Endometrium (tissue), 2 donors: ENCODE measurements at regions not wholly inside any gene's neighbourhood (a gene's known extent, or its start where the extent isn't known, plus 50 kb on each side); places are given as distances from the start of the nearest gene placed in this dataset.
"Not testable (repeated sequence)": the region's sequence is repeated elsewhere in the genome, so short reads cannot be mapped to it uniquely, and the experiment has no call there.

Source experiments
- FAIRE-seq: peaks from 2 replicates; lab custom pipeline; 2012; peaks lifted over from hg19 to GRCh38; lab: Jason Lieb, UNC
- donor health status: control.
- donor health status: control.

DNA sequence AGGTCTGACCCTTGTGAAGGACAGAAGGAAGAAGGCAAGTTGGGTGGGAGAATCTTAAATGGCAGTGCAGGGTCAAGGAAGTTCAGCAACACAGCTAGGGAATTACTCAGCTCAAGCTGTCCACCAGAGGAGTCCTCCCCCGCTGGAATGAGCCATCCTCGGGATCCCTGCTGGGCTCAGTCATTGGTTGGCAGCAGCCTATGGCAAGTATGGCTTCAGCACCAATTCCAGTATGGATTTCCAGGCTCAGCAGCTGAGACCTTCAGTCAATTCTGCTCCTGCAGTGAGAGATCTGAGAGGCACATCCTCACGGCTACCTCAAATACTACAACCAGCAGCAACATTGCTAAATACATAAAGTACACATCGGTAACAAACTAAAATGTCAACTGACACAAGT lies 280.6 kb upstream of the PIK3R1 start:
- FAIRE-seq = no peak

DNA sequence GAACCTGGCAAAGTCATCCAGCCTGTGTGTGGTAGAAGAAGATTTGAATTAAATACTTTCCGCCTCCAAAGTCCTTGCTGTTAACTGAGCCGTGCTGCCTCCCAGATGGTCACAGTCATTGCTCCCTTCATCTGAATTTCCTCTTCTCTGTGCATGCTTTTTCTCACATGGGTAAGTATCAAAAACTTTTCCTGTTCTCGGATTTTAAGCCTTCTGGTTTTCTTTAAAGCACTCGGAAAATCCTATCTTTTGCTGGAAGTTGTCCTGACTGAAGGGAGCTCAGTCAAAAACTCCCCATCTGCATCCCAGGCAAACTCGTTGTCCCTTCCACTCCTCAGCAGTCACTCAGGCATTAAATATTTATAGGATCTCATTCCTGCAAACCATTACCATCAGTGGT lies 290.0 kb upstream of the PIK3R1 start:
- no peak for FAIRE-seq

DNA sequence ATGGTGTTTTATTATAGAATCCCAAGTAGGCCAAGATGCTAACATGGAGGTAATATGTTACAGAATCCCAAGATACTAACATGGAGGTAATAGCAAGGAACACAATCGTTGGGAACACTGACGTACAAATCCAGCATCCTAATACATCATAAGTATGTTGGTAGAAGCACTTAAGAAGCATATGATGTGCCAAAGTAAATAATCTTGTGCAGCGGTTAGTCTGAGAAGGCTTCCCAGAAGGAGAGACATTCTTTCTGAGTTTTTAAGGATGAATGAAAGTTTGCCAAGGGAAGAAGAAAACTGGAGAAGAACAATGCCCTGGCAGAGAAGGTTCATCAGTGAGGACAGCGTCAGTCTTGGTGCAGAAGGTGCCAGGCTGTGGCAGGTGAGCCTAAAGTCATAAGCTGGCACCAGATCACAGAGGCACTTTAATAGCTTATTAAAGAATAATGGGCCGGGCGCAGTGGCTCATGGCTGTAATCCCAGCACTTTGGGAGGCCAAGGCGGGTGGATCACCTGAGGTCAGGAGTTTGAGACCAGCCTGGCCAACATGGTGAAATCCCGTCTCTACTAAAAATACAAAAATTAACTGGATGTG lies 294.5 kb upstream of the PIK3R1 start:
- no peak for FAIRE-seq

DNA sequence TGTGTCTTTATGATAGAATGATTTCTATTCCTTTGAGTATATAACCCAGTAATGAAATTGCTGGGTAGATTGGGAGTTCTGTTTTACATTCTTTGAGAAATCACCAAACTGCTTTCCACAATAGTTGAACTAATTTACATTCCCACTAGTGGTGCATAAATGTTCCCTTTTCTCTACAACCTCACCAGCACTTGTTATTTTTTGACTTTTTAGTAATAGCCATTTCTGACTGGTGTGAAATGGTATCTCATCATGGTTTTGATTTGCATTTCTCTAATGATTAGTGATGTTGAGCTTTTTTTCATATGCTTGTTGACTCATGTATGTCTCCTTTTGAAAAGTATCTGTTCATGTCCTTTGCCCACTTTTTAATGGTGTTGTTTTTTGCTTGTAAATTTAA lies 296.0 kb upstream of the PIK3R1 start:
- not testable (repeated sequence) for FAIRE-seq

DNA sequence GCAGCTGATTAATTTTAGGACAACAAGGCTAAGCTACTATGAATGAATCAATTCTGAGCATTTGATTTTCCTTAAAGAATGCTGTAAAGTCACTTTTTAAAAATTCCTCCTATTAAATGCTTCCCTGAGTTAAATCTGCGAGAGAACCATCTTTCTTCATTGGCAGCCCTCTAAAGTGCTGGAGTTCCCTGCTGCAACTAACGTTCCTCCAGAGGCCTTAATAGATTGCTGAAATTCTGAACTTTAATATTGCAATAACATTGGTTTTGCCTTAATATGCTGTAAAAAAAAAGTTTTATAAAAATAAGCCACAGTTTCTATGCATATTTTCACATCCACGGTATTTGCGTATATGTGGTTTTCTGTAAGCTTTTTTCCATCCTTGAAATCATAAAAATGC lies 298.0 kb upstream of the PIK3R1 start:
- no peak for FAIRE-seq

DNA sequence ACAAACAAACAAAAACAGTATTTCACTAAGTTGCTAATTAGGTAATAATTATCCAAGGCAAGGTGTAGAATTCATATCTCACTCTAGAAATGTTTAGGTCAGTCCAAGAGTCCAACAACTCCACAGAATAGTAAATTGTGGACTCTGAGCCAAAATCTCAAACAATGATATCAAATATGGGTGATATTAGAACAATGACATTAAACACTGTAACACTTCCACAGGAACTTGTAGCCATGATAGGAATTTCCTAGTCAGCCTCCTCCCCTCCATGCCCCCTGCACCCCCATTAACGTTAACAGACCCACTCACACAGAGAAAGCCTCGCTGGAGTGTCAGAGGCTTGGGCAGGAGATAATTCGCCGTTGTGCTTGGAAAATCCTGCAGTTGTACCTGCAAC lies 305.0 kb upstream of the PIK3R1 start:
- no peak for FAIRE-seq

DNA sequence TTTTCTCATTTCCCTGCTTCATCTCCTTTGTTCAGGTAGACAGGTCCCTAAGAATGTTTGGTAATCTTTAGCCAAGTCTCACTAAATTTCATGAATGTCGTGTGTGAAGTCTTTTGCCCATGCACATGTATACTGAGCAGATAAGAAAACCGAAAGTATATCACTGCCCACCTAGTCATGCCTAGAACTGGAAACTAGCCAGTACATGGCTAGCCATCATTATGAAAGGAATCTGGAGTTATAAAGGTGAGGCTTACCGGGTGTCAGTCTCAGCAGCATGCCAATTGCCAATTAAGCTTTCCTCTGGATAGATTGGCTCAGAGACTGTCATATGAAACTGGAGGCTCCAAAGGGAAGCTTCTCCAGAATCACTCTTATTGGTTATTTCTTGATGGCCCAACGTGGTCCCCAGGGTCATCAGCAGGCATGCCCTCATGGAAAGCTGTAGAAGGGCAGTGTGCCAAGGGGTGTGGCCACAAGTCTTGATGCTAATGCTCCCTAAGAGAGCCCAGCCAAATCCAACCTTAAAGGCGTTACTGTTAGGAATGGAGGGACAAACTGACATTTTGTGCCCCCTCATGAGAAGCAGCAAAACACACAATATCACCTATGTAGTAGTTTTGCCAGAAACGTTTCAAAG lies 307.3 kb upstream of the PIK3R1 start:
- FAIRE-seq = no peak

DNA sequence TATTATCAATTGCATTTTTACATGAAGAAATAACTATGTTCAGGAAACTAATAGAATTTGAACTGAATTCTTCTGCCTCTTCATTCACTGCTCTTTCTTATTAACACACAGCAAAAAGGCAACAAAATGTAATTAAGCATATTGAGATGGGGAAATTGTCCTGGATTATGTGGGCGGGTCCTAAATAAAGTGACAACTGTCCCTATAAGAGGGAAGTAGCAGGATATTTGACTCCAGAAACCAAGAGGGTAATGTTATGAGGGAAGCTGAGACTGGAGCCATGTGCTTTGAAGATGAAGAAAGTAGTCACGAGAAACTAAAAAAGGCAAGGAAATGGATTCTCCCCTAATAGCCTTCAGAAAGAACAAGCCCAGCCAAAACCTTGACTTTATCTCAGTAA lies 311.2 kb upstream of the PIK3R1 start:
- FAIRE-seq = no peak

DNA sequence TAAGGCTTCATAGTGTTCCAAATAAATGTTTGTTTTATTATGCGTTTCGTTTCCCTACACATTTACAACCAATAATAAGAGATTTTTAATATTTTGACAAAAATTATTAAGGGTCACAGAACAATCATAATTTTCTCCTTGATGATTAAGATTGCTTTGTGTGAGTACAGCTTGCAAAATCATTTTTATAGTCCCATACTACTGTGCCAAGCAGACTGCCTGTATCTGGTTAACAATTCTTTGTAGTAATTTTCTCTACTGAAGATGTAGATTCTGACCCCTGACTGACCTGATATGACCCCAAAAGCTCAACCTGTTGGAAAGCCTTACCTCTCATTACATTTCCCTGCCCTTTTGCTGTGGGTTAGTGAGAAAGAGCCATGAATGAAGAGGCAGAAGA lies 311.9 kb upstream of the PIK3R1 start:
- no peak for FAIRE-seq

DNA sequence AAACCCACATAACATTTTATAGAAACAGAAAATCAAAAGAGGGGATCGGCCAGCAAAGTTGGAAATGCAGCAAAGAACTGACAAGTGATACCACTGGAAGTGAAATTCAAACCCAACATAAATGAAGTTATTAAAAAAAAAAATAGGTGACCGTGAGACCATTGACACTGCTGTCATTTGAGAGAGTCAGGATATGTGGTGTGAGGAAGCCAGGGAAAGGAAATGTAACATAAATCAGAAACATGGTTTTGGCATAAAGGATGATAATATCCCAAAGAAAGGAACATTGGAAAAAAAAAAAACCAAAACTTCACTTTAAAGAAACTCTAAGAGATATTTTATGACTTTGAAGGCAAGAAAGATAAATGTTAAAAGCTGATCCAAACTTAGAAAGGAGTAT lies 312.4 kb upstream of the PIK3R1 start:
- no peak for FAIRE-seq

DNA sequence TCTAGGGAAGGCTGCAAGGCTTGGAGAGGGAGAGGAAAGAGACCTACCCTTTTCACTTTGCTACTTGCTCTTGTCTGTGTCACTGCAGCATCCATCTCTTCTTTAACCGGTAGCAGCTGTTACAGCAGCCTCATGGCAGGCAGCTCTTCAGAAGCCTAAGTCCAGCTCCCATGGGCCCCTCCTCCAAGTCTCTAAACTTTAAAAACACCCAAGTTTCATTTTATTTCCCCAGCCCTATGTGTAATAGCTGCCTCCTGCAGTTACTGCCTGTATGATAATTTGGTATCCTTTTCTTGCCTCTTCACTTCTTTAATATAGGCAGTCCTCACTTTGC lies 313.1 kb upstream of the PIK3R1 start:
- no peak for FAIRE-seq

DNA sequence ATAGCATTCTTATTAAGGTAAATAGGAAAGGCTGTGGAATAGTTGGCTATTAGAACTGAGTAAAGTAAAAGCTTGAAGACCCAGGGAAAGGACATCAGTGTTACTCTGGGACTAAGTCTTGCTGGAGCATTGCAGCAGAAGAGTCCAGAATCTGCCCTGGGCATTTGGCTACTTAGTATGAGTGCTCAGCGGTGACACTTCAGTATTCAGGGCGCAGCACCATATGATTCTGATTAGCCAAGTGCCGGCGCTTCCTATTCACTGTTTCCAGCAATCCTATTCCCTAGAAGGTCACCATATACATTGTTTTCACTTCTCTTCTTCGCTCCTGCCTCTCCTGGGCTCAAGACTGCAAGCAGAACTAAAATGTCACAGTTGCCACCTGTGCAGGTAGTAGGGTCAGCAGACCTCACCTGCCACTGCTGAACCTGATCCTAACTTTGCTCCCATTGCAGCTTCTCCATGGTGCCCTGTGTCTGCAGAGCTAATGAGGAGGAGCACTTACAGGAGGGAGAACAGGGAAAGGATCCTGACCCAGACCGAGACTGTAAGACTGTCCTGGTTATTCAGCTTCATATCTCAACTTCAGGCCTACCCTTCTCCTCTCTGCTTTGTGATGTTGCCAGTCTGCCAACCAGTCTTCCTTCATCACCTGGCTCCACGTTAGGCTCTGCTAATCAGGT lies 313.6 kb upstream of the PIK3R1 start:
- no peak for FAIRE-seq

DNA sequence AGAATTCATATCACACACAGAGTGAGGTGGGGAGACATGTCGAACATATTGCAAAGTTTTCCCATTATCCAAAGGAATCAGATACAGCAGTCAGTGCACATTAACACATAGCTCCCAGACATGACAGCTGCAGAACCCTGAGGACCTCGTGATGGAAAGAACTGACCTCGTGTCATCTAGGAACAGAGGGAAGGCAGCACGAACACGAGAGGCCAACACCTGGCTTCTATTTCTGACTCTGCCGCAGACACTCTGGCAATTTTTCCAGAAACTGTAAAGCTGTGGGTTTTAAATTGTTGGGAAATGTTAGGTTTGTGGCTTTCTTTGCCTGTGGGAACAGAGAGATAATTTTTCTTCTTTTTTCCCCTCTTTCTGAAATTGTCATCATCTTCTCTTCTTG lies 315.0 kb upstream of the PIK3R1 start:
- no peak for FAIRE-seq

DNA sequence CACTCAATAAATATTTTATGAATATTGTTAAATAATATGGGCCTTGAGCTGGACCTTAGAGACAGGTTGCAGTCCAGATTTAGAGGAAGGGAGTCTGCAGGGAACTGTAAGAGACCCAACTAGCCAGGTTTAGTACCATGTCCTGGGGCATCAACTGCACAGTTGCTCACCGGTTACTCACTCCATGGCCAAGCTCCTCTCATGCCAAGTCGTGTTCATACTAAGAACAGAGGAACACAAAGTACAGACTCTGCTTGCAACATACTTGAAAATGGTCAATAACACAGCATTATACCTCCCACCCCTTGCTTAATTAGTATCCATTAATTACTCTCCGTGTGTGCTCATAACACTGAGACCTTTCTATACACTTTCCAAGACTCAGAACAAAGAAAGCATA lies 317.6 kb upstream of the PIK3R1 start:
- FAIRE-seq = no peak

DNA sequence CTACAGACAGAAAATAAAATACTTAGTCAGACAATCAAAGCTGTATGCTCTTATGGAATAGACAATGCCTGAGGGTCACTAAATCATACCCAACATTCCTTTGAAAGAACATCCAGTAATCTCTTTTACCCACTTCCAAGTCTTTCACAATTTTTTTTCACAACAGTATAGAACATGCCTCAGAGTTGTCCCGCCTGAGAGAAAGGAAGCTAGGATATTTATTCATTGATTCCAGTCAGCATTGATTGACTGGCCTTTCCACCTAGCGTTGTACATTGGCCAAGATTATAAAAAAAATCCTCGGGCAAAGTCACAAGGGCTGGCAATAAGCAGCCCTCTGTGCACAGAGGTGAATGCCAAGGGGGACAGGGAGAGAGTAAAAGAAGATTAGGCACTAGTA lies 318.1 kb upstream of the PIK3R1 start:
- no peak for FAIRE-seq

DNA sequence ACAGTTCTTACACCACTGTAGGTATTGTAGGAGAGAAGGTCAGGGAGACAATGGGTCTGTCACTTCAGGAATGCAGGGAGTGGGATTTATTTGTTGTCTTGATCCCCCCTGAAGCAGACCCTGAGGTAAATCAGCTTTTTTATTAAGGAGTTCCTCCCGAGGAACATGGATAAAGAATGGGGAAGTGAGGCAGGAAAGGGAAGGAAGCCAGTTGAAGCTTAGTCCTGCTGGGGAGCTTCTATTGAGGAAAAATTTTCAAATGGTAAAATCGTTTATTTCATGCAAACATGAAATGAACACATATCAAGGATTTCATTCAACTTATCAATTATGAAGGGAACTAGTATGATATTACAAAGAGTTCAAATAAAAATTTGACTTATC lies 318.6 kb upstream of the PIK3R1 start:
- no peak for FAIRE-seq

DNA sequence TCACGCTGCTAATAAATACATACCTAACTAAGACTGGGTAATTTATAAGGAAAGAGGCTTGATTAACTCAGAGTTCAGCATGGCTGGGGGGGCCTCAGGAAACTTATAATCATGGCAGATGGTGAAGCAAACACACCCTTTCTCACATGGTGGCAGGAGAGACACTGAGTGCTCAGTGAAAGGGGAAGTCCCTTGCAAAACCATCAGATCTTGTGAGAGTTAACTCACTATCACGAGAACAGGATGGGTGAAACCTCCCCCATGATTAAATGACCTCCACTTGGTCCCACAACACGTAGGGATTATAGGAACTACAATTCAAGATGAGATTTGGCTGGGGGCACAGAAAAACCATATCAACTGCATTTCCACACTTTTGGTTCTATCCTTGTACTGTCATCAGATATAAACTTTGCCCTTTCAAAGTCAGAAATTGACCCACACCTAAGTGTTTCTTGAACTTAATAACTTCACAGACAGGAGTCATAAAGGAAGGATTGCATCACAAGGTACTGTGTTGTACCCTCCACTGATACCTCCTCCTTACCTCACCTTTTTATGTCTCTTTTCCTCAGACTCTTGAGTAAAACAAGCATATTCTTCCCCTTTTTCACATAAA lies 319.1 kb upstream of the PIK3R1 start:
- FAIRE-seq = no peak

DNA sequence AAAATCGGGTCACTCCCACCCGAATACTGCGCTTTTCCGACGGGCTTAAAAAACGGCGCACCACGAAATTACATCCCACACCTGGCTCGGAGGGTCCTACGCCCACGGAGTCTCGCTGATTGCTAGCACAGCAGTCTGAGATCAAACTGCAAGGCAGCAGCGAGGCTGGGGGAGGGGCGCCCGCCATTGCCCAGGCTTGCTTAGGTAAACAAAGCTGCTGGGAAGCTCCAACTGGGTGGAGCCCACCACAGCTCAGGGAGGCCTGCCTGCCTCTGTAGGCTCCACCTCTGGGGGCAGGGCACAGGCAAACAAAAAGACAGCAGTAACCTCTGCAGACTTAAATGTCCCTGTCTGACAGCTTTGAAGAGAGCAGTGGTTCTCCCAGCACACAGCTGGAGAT lies 325.7 kb upstream of the PIK3R1 start:
- not testable (repeated sequence) for FAIRE-seq

DNA sequence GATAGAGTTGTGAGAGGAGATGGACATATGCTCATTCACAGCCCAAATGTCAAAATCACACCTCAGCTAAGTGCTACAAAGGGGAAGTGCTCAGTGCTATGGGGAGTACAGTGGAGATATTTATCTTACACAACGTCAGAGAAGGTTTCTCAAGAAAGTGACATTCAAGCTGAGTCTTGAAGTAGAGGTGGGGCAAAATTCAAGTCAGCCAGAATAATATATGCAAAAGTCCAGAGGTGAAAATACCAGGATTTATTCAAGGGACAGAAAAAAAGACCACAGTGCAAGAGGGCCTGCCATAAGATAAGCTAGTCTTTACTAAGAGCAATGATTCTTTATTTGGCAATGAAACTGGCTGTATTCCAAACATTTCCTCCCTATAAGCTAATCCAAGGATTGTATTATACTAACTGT lies 327.8 kb upstream of the PIK3R1 start:
- FAIRE-seq = no peak

DNA sequence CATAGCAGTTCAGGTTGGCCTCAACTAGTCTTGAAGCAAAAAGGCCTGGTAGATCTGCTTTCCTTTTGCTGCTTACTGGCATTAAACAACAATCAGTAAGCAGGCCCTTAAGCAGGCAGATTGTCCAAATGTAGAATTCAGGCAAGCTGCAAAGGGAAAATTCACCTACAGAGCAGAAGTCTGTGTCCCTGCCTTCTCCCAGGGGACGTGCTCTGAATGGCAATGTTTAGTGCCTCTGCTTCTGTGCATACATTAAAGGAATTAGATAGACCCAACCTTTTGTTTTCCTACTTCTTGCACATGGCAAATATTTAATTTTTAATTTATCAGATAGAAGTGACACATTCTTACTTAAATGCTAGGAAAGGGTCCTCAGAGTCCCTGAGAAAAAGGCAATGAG lies 328.8 kb upstream of the PIK3R1 start:
- FAIRE-seq = no peak

DNA sequence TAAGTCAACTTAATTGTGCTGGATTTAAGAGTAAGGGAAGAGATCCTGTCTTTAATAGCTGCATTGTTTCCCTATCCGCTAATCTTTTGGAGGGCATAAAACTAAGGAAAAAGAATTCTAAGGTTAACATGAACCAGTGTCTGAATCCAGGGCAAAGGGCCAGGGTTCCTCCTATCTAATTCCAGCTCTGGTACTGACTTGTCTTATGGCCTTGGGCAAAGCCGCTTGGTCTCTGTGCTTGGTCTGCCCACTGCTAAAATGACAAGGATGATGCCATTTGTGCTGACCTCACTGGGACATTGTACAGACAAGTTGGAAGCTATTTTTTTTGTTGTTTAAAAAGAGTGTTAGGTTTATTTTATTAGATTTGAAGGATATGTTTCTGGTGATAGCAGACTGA lies 334.7 kb upstream of the PIK3R1 start:
- FAIRE-seq = no peak

DNA sequence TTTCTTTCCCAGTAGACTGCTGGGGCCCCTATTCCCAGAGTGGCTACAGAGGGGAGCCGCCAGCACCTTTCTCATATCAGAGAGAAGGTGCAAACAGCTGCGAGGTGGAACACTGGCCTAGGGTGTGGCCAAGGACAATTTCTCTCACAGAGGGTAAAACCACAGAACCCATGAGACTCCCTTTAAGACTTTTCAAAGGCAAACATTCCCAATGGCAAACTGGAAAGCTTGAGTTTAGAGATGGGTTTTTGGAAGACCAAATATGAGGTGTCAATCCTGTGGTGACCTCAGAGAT lies 335.1 kb upstream of the PIK3R1 start:
- no peak for FAIRE-seq

DNA sequence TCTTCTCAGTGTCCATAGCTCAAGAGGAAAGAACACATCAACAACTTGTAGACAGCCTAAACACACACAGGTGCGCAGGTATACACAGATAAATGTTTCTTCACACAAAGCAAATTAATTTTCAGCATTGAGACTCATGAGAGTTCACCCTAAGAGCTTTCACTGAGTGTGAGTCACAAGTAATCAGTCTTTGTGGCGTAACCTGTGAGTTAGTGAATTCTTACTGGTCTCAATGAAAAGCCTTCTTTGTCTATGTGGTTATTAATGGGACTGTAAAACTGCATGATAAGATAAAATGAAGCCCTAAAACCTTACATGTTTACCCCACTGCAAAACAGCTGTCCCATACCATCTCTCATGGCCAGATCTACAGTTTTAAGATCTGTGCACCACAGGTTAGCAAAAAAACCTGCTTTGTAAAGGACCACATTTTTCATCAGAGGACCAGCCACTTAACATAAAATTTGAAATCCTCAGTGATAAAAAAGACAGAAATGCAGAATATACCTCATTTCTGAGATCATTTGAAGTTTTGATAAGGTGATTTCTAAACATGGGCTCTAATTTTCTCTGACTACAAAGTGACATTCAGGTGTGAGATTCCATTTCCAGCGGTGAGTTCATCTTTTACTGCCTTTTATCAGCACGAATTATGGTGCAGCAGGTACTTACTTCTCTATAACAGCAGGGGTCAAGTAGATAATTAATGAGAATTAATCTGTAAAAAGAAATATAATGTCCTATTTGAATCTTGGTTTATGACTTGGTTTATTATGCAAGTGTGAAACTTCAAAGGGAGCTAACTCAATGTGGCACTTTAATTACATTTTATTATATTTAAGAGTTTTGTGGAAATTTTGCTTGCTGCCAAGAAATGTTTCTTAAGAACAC lies 335.7 kb upstream of the PIK3R1 start:
- no peak for FAIRE-seq
